ENCODE measurements at regions not wholly inside any gene's neighbourhood (a gene's known extent, or its start where the extent isn't known, plus 50 kb on each side); places are given as distances from the start of the nearest gene placed in this dataset.

- in situ Hi-C loops (cut with MboI; ENCODE audit: low sequenced_read_pairs), result no loop called here
- Histone ChIP-seq H2BK5ac (ENCODE audit: low read depth, low read length, poor library complexity, severe bottlenecking) (no peak overlapping the region), H3K9me1 (ENCODE audit: insufficient read depth, low read length) (no peaks in the 10 kb centered on the region), H4K91ac (ENCODE audit: insufficient read depth, low read depth, low read length) (no peak overlapping the region), H2BK20ac (ENCODE audit: low read depth, low read length) (no peak overlapping the region), H3K27me3 (ENCODE audit: control insufficient read depth, insufficient read depth, low read length) (no peaks in the 10 kb centered on the region), H2BK120ac (ENCODE audit: low read depth, low read length) (no peak overlapping the region), H3K18ac (ENCODE audit: low read depth, low read length) (no peak overlapping the region), H3K4me3 (ENCODE audit: insufficient read depth, low read depth, low read length) (no peak overlapping the region), H3K4me2 (ENCODE audit: low read depth, low read length) (no peak overlapping the region), H3K4me1 (ENCODE audit: control insufficient read depth, insufficient read depth, low read length) (no peaks in the 10 kb centered on the region), H3K9me3 (ENCODE audit: control insufficient read depth, insufficient read depth, low read length) (no peaks in the 10 kb centered on the region), H3K14ac (replicated peaks; ENCODE audit: low read depth, low read length) (no peak overlapping the region), H3K27ac (ENCODE audit: insufficient read depth, low read length) (no peak overlapping the region), H3K56ac (ENCODE audit: extremely low read depth, insufficient read depth, low read length) (no peak overlapping the region), H4K20me1 (ENCODE audit: insufficient read depth, low read length) (no peaks in the 10 kb centered on the region), H4K5ac (ENCODE audit: low read depth, low read length) (no peak overlapping the region), H2BK15ac (ENCODE audit: low read depth, low read length) (no peak overlapping the region), H4K8ac (ENCODE audit: low read depth in 2 of 2, low read length in 2 of 2) (no peak overlapping the region), H2AFZ (replicated peaks; ENCODE audit: low read length, poor library complexity) (no peak overlapping the region), H3K4ac (ENCODE audit: low read depth, low read length) (no peak overlapping the region), H3K36me3 (ENCODE audit: control insufficient read depth, insufficient read depth, low read length) (no peaks in the 10 kb centered on the region), H3K79me1 (ENCODE audit: low read depth in 1 of 2, low read length in 2 of 2) (no peaks in the 10 kb centered on the region), H2AK9ac (replicated peaks; ENCODE audit: low read depth, low read length, poor library complexity) (no peak overlapping the region), H3K23ac (ENCODE audit: low read depth, low read length) (no peak overlapping the region), H3K9ac (ENCODE audit: low read depth, low read length) (no peak overlapping the region), H2AK5ac (ENCODE audit: low read depth, low read length) (no peak overlapping the region)
- CTCF ChIA-PET, result no interaction called here
- no TSS peak for BruUV-seq (replicated peaks)
- intact Hi-C loops (cut with micrococcal nuclease), result no loop called here
- dilution Hi-C loops (cut with HindIII; ENCODE audit: low sequenced_read_pairs, unreplicated experiment), result no loop called here
- TF ChIP-seq RAD21 (IDR thresholded peaks at IDR 0.05; ENCODE audit: low read length), result no peak
- no peak for ATAC-seq (ENCODE audit: low read depth)
- 78% methylated on average over 4 of the region's 6 CpGs; no CpG with 5 or more reads in 1 of the 2 experiments for WGBS, 2 experiments (ENCODE audit: extremely low coverage in 2 of 2, insufficient read length in 1 of 2)
- POLR2A ChIA-PET (ENCODE audit: unreplicated experiment), result no interaction called here
- DNase-seq, result no peak
Measured at GRCh38 chr19:32203161-32203560, 142.2 kb upstream of the ZNF507 start.

Data from IMR-90 (cell line).